ENCODE measurements at regions not wholly inside any gene's neighbourhood (a gene's known extent, or its start where the extent isn't known, plus 50 kb on each side); places are given as distances from the start of the nearest gene placed in this dataset.

- Histone ChIP-seq H3K9ac (ENCODE audit: extremely low read depth, low read length, poor library complexity, severe bottlenecking) (no peak overlapping the region), H3K27ac (ENCODE audit: low read depth, low read length) (no peak overlapping the region), H3K4me3 (ENCODE audit: low read length) (no peak overlapping the region), H3K36me3 (ENCODE audit: control insufficient read depth, insufficient read depth, low read length) (no peaks in the 10 kb centered on the region), H3K4me1 (ENCODE audit: control insufficient read depth, insufficient read depth, low read length) (no peaks in the 10 kb centered on the region), H3K27me3 (ENCODE audit: control insufficient read depth, insufficient read depth, low read length, poor library complexity, severe bottlenecking) (no peaks in the 10 kb centered on the region), H3K9me3 (ENCODE audit: control insufficient read depth, low read length) (no peaks in the 10 kb centered on the region)
- Mint-ChIP-seq H3K27ac (no peak overlapping the region), H3K4me1 (peaks cover 7% of the 10 kb centered on the region), H3K4me3 (no peak overlapping the region), H3K9me3 (no peaks in the 10 kb centered on the region), H3K27me3 (ENCODE audit: insufficient read depth) (no peaks in the 10 kb centered on the region), H3K36me3 (ENCODE audit: low read depth) (no peaks in the 10 kb centered on the region)
- DNase-seq, result no peak
- 92% methylated on average over 4 of the region's 4 CpGs; no CpG with 5 or more reads in 1 of the 2 experiments for WGBS, 2 experiments (ENCODE audit: insufficient coverage in 1 of 2, insufficient read length in 1 of 2)
- TF ChIP-seq CTCF (conservative IDR thresholded peaks at IDR 0.05), result no peak
Observed at GRCh38 chr5:112646139-112646936, 91.3 kb upstream of the APC start.

- no peaks in the 10 kb centered on the region for H3K36me3 Mint-ChIP-seq (ENCODE audit: low read depth)
- no peak overlapping the region for H3K4me3 ChIP-seq (ENCODE audit: low read length)
- no peak for TF ChIP-seq CTCF (conservative IDR thresholded peaks at IDR 0.05)
- no peak overlapping the region for H3K27ac ChIP-seq (ENCODE audit: low read depth, low read length)
- no peaks in the 10 kb centered on the region for H3K4me1 ChIP-seq (ENCODE audit: control insufficient read depth, insufficient read depth, low read length)
- H3K27ac Mint-ChIP-seq, result no peak overlapping the region
- peak; percentile 76 for DNase-seq
- no peaks in the 10 kb centered on the region for H3K27me3 Mint-ChIP-seq (ENCODE audit: insufficient read depth)
- H3K9me3 Mint-ChIP-seq, result no peaks in the 10 kb centered on the region
- H3K4me3 Mint-ChIP-seq, result no peak overlapping the region
- peaks cover 7% of the 10 kb centered on the region for H3K4me1 Mint-ChIP-seq
- H3K9me3 ChIP-seq (ENCODE audit: control insufficient read depth, low read length), result no peaks in the 10 kb centered on the region
- no peaks in the 10 kb centered on the region for H3K36me3 ChIP-seq (ENCODE audit: control insufficient read depth, insufficient read depth, low read length)
- WGBS, 2 experiments (ENCODE audit: insufficient coverage in 1 of 2, insufficient read length in 1 of 2), result 97% methylated on average over 1 of the region's 1 CpG; no CpG with 5 or more reads in 1 of the 2 experiments
- no peak overlapping the region for H3K9ac ChIP-seq (ENCODE audit: extremely low read depth, low read length, poor library complexity, severe bottlenecking)
- no peaks in the 10 kb centered on the region for H3K27me3 ChIP-seq (ENCODE audit: control insufficient read depth, insufficient read depth, low read length, poor library complexity, severe bottlenecking)
Observed at GRCh38 chr5:112647428-112647827, 90.3 kb upstream of the APC start.

GRCh38 chr5:112648264-112648663 lies 89.4 kb upstream of the APC start:
- Histone ChIP-seq H3K4me1 (ENCODE audit: control insufficient read depth, insufficient read depth, low read length) (no peaks in the 10 kb centered on the region), H3K9ac (ENCODE audit: extremely low read depth, low read length, poor library complexity, severe bottlenecking) (no peak overlapping the region), H3K36me3 (ENCODE audit: control insufficient read depth, insufficient read depth, low read length) (no peaks in the 10 kb centered on the region), H3K9me3 (ENCODE audit: control insufficient read depth, low read length) (no peaks in the 10 kb centered on the region), H3K4me3 (ENCODE audit: low read length) (no peak overlapping the region), H3K27me3 (ENCODE audit: control insufficient read depth, insufficient read depth, low read length, poor library complexity, severe bottlenecking) (no peaks in the 10 kb centered on the region), H3K27ac (ENCODE audit: low read depth, low read length) (no peak overlapping the region)
- Mint-ChIP-seq H3K27ac (no peak overlapping the region), H3K27me3 (ENCODE audit: insufficient read depth) (no peaks in the 10 kb centered on the region), H3K4me3 (no peak overlapping the region), H3K36me3 (ENCODE audit: low read depth) (no peaks in the 10 kb centered on the region), H3K9me3 (no peaks in the 10 kb centered on the region), H3K4me1 (peaks cover 6% of the 10 kb centered on the region)
- WGBS, 2 experiments (ENCODE audit: insufficient coverage in 1 of 2, insufficient read length in 1 of 2), result 90 to 97% methylated on average over 1 of the region's 1 CpG
- DNase-seq, result no peak
- TF ChIP-seq CTCF (conservative IDR thresholded peaks at IDR 0.05), result no peak
